Natural killer cell (primary cell): ENCODE measurements at regions not wholly inside any gene's neighbourhood (a gene's known extent, or its start where the extent isn't known, plus 50 kb on each side); places are given as distances from the start of the nearest gene placed in this dataset.

ENCODE experiments used
- ATAC-seq, 3 donors: fragments of 150-1000 bp in 2 of 3; fragments of 200-7000 bp in 1 of 3; cut with Tn5 transposase; 1 replicate in 1 of 3; 2 replicates in 2 of 3; pipeline ENCODE4 v1.10.0; 2021; ENCODE audit warnings: mild to moderate bottlenecking in 2 of 3, moderate library complexity in 2 of 3
- DNase-seq, 2 donors: peaks; one replicate each; pipeline versions ENCODE4 v3.0.0 to v3.0.0-alpha.2; 2013 to 2021; ENCODE audit warnings: mixed read lengths in 1 of 2
- H3K27ac ChIP-seq: one replicate; pipeline ENCODE4 v1.5.1; 2013; ENCODE audit warnings: mild to moderate bottlenecking, low read length
- H3K27me3 ChIP-seq: one replicate; pipeline ENCODE4 v1.6.1; 2013; ENCODE audit warnings: low read length; ENCODE audit not compliant: control insufficient read depth, insufficient read depth
- H3K36me3 ChIP-seq: one replicate; pipeline ENCODE4 v1.6.1; 2013; ENCODE audit warnings: low read length; ENCODE audit not compliant: control insufficient read depth, insufficient read depth
- H3K4me1 ChIP-seq: one replicate; pipeline ENCODE4 v1.6.1; 2013; ENCODE audit warnings: low read length; ENCODE audit not compliant: control insufficient read depth, insufficient read depth
- H3K4me3 ChIP-seq: one replicate; pipeline ENCODE4 v1.5.1; 2013; ENCODE audit warnings: low read length
- H3K9me3 ChIP-seq: one replicate; pipeline ENCODE4 v1.6.1; 2013; ENCODE audit warnings: low read length; ENCODE audit not compliant: control insufficient read depth, insufficient read depth
- H3K27ac Mint-ChIP-seq, 2 donors: one replicate each; pipeline ENCODE4 v1.8.0; 2022; ENCODE audit warnings: mild to moderate bottlenecking in 2 of 2, mixed read lengths in 2 of 2, moderate library complexity in 1 of 2
- H3K27me3 Mint-ChIP-seq, 2 donors: one replicate each; pipeline ENCODE4 v1.8.0; 2022; ENCODE audit warnings: low read depth in 2 of 2, mixed read lengths in 2 of 2
- H3K36me3 Mint-ChIP-seq: one replicate; pipeline ENCODE4 v1.8.0; 2022; ENCODE audit warnings: mixed read lengths
- H3K4me1 Mint-ChIP-seq, 2 donors: one replicate each; pipeline ENCODE4 v1.8.0; 2022; ENCODE audit warnings: mixed read lengths in 2 of 2
- H3K4me3 Mint-ChIP-seq: one replicate; pipeline ENCODE4 v1.8.0; 2022; ENCODE audit warnings: mild to moderate bottlenecking, moderate library complexity, mixed read lengths
- H3K9me3 Mint-ChIP-seq, 2 donors: one replicate each; pipeline ENCODE4 v1.8.0; 2022; ENCODE audit warnings: mixed read lengths in 2 of 2
- CTCF ChIP-seq: fragments of 200-600 bp; IDR thresholded peaks from one replicate; pipeline ENCODE4 v1.8.0; 2022; ENCODE audit warnings: antibody characterized with exemption
- WGBS: methylation state at CpG from one replicate; pipeline ENCODE4 v1.1.7; 2013; ENCODE audit warnings: missing lambda C conversion rate; ENCODE audit not compliant: insufficient coverage; 5-methylcytosine and 5-hydroxymethylcytosine counted together
- intact Hi-C: fragments of 100-400 bp; cut with micrococcal nuclease; formaldehyde crosslinking; loops from one replicate; pipeline ENCODE4 v1.14.2; 2022

- no peaks in the 10 kb centered on the region for H3K36me3 ChIP-seq
Measured at GRCh38 chr12:27185234-27186021, 58.7 kb upstream of the STK38L start.

GRCh38 chr12:27186022-27186839 is 57.9 kb upstream of the STK38L start:
- H3K4me3 ChIP-seq, result no peak overlapping the region
- TF ChIP-seq CTCF, result no peak
- peaks cover 5% of the 10 kb centered on the region for H3K4me1 ChIP-seq
- H3K27ac ChIP-seq, result no peak overlapping the region
- Mint-ChIP-seq H3K4me1 (peaks cover 9% of the 10 kb centered on the region in 2 donors), H3K27me3 (no peaks in the 10 kb centered on the region), H3K27ac (no peak overlapping the region), H3K9me3 (no peaks in the 10 kb centered on the region), H3K36me3 (no peaks in the 10 kb centered on the region), H3K4me3 (no peak overlapping the region)
- H3K36me3 ChIP-seq, result no peaks in the 10 kb centered on the region
- ATAC-seq (no peak), DNase-seq (no peak)
- intact Hi-C loops, result no loop called here
- no peaks in the 10 kb centered on the region for H3K27me3 ChIP-seq
- H3K9me3 ChIP-seq, result no peaks in the 10 kb centered on the region
- 88% methylated on average over 4 of the region's 6 CpGs for WGBS

More at GRCh38 chr12:27185234-27186021, 58.7 kb upstream of the STK38L start:
- DNase-seq (peak in 1 of 2 donors; percentile 55), ATAC-seq (peak; percentile 57 to 95 (median 67))
- Mint-ChIP-seq H3K4me1 (peaks cover 9% of the 10 kb centered on the region in 2 donors), H3K9me3 (no peaks in the 10 kb centered on the region), H3K36me3 (no peaks in the 10 kb centered on the region), H3K27me3 (no peaks in the 10 kb centered on the region), H3K27ac (no peak overlapping the region), H3K4me3 (no peak overlapping the region)
- Histone ChIP-seq H3K27ac (no peak overlapping the region), H3K4me1 (peaks cover 5% of the 10 kb centered on the region), H3K4me3 (no peak overlapping the region), H3K9me3 (no peaks in the 10 kb centered on the region), H3K27me3 (no peaks in the 10 kb centered on the region)
- TF ChIP-seq CTCF, result no peak
- WGBS, result 24% methylated on average over 4 of the region's 4 CpGs
- intact Hi-C loops, result no loop called here

DNA sequence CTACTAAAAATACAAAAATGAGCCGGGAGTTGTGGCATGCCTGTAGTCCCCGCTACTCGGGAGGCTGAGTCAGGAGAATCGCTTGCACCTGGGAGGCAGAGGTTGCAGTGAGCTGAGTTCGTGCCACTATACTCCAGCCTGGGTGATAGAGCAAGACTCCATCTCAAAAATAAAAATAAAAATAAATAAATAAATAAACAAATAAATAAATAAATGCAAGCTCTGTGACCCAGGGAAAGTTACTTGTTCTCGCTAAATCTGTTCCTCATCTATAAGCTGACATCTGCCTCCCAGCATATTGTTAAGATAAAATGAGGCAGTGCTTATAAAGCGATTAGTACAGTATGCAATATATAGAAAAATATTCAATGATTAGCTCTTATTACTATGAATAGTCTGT is 56.4 kb upstream of the STK38L start:
- Mint-ChIP-seq H3K36me3 (no peaks in the 10 kb centered on the region), H3K9me3 (no peaks in the 10 kb centered on the region), H3K4me1 (peaks cover 9% of the 10 kb centered on the region in 2 donors), H3K27ac (no peak overlapping the region), H3K27me3 (no peaks in the 10 kb centered on the region), H3K4me3 (no peak overlapping the region)
- 97% methylated on average over 4 of the region's 7 CpGs for WGBS
- Histone ChIP-seq H3K4me1 (peaks cover 5% of the 10 kb centered on the region), H3K27me3 (no peaks in the 10 kb centered on the region), H3K27ac (no peak overlapping the region), H3K36me3 (no peaks in the 10 kb centered on the region), H3K4me3 (no peak overlapping the region), H3K9me3 (no peaks in the 10 kb centered on the region)
- no peak for ATAC-seq
- no peak for TF ChIP-seq CTCF
- intact Hi-C loops, result no loop called here
- no peak for DNase-seq
